GM18499 (cell line): ENCODE measurements at regions not wholly inside any gene's neighbourhood (a gene's known extent, or its start where the extent isn't known, plus 50 kb on each side); places are given as distances from the start of the nearest gene placed in this dataset.
"Not testable (repeated sequence)": the region's sequence is repeated elsewhere in the genome, so short reads cannot be mapped to it uniquely, and the experiment has no call there.

Experiments
- ATAC-seq: cut with Tn5 transposase; IDR thresholded peaks from one replicate; pipeline ENCODE4 v1.9.1; 2021; ENCODE audit warnings: moderate number of reproducible peaks; ENCODE audit not compliant: insufficient read depth, unreplicated experiment

- ATAC-seq: no peak
Observed at GRCh38 chr5:87788416-87788815, 375.7 kb upstream of the CCNH start.

DNA sequence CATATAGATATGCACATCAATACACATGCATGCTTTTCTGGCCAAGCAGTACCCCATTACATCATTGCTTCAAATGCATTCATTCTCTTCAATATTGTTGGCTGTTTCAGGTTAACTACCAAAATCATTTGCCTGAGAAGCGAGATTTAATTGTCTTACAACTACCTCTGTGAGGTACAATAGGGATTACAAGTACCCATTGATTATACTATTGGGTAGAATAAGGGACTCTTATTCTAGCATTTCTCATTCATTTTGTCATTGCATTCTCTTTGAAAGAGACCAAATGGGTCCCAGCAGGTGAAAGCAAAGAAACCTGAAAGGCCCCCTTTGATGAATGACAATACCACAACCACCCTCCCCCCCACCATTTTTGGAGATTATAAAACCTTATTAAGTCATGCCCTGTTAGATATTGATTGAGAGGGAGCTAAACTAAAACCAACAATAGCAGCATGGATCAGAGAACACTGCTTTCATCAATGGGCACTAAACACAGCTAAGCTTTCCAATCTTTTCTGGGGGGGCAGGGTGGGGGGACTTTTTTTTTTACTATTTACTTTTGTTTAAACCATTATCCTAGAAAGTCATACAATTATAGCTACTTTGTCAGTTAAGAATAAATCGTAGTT lies 375.0 kb upstream of the CCNH start:
- ATAC-seq: no peak

DNA sequence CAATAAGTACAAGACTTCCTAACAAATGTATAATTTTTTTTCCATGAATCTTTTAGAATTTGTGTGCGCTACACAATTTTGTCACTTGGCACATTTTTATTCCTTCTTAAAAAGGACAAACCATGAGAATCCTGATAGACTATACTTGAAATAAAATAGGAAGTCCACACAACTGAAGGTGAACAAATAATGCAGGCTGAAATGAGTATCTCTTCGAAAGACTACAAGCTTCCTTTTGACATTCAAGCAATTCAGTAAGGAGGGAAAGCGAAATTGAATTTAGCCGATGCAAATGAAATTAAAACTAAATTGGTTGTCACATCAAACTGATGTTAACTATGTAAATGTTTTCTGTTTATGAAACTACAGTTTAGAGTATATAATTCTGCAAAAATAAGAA lies 374.4 kb upstream of the CCNH start:
- no peak for ATAC-seq

DNA sequence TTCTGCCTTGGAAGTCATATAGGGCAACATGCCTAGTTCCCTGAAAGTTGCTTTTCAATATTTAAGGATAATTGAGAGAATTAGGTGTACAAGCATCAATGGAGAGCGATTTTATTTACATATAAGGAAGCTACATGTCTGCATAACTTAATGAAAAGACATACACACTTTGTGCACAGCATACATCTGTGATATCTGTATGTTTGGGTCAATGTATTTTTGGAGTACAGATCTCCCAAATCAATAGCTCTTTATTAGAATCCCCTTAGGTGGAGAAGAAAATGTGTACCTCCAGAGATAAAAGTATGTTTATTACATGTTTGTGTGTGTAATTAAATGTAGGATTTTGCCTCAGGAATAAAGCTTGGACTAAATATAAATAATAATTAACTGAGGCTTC lies 373.7 kb upstream of the CCNH start:
- no peak for ATAC-seq

DNA sequence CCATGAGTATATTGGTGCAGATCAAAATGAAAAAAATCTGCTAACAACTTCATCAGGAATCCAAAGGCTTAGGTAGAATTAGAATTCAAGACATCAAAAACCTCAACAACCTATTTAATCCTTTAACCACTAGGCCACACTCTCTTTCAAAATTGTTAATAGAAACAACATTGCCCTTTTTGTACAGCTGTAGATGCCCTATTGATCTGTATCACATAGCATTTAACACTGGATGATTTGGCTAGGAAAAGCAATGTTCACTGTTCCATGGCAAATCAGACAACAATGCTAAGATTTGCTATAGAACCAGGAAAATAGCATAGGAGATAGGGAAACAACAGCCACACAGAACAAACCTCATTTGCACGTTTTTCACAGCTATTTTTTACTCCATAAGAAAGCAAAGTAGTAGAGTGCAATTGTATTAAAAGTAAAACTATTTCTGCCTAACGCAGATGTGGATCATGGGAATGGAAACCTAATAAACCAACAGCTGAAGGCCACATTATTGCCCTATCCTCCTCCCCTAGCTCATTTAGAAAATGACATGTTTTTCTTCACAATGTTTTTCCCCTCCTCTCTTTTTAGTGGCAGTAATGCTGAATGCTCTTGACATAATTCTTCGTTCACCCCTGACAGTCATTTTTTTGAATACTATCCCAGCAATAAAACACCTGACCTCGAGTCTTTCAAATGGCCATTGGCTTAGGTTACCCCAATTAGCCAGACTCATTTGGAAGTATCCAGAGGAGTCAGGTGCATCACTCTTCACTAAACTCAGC lies 373.0 kb upstream of the CCNH start:
- no peak for ATAC-seq

GRCh38 chr5:87784879-87785495 lies 372.3 kb upstream of the CCNH start:
- no peak for ATAC-seq

GRCh38 chr5:87784311-87784710 lies 371.6 kb upstream of the CCNH start:
- ATAC-seq: no peak

GRCh38 chr5:87782916-87783315 lies 370.2 kb upstream of the CCNH start:
- ATAC-seq: no peak

- no peak for ATAC-seq
Observed at GRCh38 chr5:87781976-87782375, 369.2 kb upstream of the CCNH start.

DNA sequence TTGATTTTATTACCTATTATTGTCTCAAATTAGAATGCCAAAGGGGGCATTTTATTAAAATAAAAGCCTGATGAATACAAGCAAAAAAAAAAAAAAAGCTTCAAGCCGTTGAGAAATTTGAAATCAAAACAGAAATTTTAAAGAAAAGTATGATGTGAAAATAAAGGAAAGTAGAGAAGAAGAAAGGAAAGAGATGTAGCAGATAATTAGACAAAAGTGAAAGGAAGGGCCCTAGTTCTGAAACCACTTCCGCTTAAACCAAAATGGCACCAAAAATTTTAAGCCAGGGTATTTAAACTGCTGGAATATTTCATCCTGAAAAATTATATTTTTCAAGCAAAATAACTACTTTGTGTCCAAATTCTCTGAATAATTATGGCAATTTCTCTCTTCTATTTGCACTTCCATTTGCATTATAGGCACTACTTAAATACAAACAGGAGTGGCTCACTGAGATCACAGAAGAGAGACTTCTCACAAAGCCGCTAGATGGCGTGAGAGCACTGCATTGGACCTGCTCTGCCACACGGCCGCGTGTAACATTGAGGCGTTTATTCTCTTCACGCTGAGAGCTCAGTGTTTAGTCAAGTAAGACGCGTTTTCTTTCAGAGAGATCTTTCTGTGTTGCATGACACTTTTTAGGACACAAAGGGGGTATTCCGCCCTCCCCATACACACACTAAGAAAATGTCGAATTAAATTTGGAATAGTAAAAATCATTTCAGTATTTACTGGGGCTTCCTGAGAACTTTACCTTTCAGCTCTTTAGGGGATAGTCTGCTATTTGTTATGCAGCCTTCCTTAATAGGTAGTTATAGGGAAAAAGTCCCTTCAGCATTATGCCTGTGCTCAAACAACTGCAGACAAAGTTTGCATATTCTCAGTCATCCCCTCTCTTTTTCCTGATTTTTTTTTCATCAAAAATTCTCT lies 368.4 kb upstream of the CCNH start:
- ATAC-seq: peak; percentile 95

GRCh38 chr5:87778876-87779275 lies 366.1 kb upstream of the CCNH start:
- no peak for ATAC-seq

GRCh38 chr5:87777877-87778276 lies 365.1 kb upstream of the CCNH start:
- ATAC-seq: no peak

- no peak for ATAC-seq
Observed at GRCh38 chr5:87776785-87777184, 364.1 kb upstream of the CCNH start.

DNA sequence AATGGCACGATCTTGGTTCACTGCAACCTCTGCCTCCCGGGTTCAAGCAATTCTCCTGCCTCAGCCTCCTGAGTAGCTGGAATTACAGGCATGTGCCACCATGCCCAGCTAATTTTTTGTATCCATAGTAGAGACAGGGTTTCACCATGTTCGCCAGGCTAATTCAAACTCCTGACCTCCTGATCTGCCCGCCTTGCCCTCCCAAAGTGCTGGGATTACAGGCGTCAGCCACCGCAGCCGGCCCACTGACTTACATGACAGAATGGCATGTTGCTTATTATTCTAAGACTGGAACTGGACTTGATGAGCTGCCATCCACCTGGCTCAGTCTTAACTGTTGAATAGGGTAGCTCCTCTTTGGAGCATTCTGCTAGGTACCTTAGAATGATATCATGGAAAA lies 363.6 kb upstream of the CCNH start:
- not testable (repeated sequence) for ATAC-seq

- no peak for ATAC-seq
Observed at GRCh38 chr5:87775228-87775627, 362.5 kb upstream of the CCNH start.

GRCh38 chr5:87774804-87775203 lies 362.1 kb upstream of the CCNH start:
- no peak for ATAC-seq

- no peak for ATAC-seq
Observed at GRCh38 chr5:87770601-87771121, 357.9 kb upstream of the CCNH start.

DNA sequence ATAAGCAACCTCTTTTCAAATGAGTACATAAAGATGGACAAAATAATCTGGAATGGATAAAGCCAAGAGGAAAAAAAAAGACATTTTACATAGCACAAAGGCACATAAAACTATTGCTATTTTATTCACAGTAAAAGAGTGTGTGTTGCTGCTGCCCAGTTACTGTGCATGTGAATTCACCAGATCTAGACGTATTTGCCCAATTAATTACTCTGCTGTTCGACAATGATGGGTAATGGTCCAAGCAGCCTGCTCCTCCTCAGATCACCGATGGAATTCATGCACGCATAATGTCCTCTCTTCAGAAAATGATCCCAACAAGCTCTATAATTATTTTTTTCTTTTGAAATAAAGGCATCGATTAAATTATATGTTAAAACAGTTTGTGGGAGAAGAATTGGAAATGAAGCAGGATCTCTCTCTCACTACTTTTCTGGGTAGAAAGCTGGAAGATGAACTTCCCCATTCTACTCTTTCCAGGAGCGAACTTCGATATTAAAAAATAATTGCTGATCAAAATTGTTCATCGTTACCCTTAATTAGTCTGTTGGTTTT lies 357.4 kb upstream of the CCNH start:
- ATAC-seq: no peak

DNA sequence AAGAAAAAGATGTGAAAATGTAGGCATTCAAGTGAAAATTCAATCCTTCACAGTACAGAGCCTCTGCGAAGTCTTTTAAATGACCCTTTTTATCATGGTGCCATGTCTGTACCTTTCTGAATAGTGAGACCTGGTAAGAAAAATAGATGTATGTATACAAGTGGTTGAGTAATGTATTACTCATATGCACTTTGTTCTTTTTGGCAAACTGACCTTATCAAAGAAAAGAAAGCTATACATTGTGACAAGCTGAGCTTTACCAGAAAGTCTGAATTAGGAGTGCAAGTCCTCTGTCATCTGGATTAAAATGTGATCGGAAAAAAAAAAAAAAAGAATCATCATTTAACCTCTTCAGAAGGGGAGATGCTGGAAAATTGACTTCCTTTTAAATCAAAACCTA lies 356.4 kb upstream of the CCNH start:
- ATAC-seq: no peak

GRCh38 chr5:87768190-87768589 lies 355.5 kb upstream of the CCNH start:
- no peak for ATAC-seq
